Sciatic nerve (tissue), 2 donors: ENCODE measurements at regions not wholly inside any gene's neighbourhood (a gene's known extent, or its start where the extent isn't known, plus 50 kb on each side); places are given as distances from the start of the nearest gene placed in this dataset.
"Not testable (repeated sequence)": the region's sequence is repeated elsewhere in the genome, so short reads cannot be mapped to it uniquely, and the experiment has no call there.

Experiments
- ATAC-seq: fragments of 200-7000 bp; cut with Tn5 transposase; one replicate; pipeline ENCODE4 v1.9.1; 2020; ENCODE audit warnings: mild to moderate bottlenecking, moderate library complexity
- DNase-seq: peaks from one replicate; pipeline ENCODE4 v3.0.0-alpha.2; 2020; ENCODE audit warnings: low spot score
- intact Hi-C: fragments of 100-400 bp; cut with DNase I; formaldehyde crosslinking; loops from one replicate; pipeline ENCODE4 v1.14.2; 2022
- donor health status: DM: no; HTN: no; CAD: no.
- donor health status: DM: no; HTN: no; CAD: no.

DNA sequence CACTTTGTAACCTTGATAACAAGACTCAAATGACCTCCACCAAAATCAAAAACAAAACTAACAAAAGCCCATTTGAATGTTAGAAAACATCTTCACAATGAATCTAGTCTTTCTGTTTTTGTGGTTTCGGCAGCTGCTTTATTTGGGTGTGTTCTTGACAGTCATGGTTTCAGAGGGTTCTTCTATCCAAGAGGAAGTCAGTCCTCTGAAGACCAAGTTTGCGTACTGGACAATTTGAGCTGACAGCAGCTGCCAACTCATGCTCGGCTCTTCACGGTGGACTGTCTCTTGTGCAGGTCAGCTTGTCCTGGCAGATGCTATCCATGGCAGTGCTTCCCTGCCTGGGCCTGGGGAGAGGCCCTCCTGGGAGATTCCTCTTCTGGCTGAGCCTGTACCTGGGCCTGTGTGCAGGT is 91.0 kb downstream of the TMEM17 start:
- intact Hi-C loops, result no loop called here
- ATAC-seq, result peak; percentile 29
- no peak for DNase-seq

DNA sequence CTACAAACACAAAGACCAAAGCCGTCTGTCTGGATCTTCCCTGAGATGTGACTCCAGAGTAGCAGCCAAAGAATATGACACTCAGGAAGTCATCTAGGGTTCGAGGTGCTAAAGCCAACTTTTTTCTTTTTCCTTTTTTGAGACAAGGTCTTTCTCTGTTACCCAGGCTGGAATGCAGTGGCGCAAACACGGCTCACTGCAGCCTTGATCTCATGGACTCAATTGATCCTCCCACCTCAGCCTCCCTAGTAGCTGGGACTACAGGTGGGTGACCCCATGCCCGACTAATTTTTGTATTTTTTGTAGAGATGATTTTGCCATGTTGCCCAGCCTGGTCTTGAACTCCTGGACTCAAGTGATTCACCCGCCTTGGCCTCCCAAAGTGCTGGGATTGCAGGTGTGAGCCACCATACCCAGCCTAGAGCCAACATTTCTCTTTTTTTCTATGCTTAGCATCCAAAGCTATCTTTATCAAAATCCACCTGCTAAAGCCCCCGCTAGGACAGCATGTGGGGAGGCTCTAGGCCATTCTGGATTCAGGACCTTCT is 92.8 kb downstream of the TMEM17 start:
- no peak for ATAC-seq
- no peak for DNase-seq
- intact Hi-C loops, result no loop called here

DNA sequence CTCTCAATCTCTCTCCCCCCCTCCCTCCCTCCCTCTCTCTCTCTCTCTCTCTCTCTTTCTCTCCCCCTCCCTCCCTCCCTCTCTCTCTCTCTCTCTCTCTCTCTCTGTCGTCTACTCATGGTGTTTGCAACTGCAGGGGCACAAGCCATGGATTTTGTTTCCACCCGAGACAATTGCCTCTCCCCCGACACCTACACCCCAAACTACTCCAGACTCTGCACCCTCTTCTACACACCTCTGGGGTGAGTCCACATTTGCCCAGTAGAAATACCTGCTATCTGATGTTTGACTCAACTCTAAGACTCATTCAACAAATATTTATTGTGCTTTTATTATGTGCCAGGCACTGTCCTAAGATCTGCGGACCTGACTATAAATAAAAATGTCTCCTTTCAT is 93.7 kb downstream of the TMEM17 start:
- intact Hi-C loops, result no loop called here
- DNase-seq (no peak), ATAC-seq (no peak)

DNA sequence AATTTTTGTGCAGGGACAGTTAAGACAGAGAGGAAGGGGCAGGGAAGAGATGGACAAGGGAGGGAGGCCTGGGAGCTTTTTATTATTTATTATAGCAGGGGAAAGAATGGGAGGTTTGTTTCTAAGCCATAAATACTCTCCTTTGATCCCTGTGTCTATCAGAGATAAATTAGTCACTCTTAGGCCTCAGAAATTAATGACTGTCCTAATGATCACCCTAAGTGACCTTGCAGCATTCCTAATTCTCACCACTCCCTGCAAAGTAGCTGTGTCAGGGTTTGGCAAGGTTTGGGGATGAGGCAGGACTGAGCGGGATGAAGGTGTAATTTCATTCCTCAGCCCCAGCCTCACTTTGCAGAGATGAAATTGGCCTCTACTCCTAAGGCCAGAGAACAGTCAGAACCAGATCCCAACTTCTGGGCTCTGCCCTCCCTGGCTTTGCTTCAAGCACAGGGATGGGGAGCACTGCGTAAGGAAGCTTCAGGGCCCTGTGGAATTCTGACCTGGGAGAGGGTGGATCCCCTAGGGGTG is 95.0 kb downstream of the TMEM17 start:
- peak; percentile 75 for ATAC-seq
- intact Hi-C loops, result no loop called here
- DNase-seq, result peak; percentile 65

DNA sequence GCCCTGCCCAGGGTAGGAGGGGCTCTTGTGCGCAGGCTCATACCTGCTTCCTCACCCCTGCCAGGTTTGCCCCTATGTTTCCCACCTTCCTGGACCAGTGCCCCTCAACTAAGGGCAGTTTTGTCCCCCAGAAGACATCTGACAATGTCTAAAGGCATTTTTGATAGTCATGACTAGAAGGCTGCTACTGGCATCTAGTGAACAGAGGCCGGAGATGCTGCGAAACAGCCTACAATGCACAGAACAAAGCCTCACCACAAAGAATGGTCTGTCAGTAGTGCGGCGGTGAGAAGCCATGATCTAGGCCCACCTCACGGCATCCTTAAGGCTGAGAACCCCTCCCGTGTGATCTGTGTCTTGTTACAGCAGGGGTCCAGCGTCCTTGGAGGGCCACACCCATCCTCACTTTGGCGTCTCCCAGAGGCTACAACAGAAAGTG is 96.0 kb downstream of the TMEM17 start:
- intact Hi-C loops, result no loop called here
- ATAC-seq, result no peak
- no peak for DNase-seq

DNA sequence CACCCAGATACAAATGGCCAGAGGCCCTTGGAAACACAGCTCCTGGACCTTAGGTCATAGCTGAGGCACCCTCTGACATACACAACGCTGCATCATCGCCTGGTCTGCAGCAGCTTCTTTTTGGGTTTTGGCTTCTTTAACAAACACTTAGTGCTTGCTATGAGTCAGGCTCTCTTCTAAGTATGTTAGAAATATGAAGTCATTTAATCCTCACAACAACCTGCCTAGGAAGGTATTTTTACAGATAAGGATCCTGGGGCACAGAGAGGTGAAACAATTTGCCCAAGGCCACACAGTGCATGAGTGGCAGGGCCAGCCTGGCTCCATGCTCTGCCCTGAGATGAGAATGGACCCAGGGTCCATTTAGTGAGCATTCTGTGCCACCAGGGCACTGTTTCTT is 96.6 kb downstream of the TMEM17 start:
- ATAC-seq (no peak), DNase-seq (no peak)
- intact Hi-C loops, result loop anchor here (2.0 kb wide), 1 partner anchor 491 kb away; no protein-coding TSS in a partner anchor

DNA sequence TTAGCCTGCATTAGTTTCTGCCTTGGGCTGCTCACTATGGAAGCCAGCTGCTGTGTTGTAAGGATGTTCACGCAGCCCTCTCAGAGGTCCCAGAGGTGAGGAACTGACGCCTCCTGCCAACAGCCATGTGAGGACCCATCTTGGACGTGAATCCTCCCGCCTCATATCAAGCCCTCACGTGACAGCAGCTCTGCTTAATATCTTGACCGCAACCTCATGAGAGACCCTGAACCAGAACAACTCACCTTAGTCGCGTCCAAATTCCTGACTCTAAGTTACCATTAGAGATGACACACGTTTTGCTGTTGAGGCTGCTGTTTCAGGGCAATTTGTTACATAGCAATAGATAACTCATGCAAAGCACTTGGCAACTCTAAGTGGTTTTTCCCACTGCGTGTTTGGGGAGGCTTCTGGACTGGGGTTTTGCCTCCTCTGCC is 97.7 kb downstream of the TMEM17 start:
- DNase-seq (no peak), ATAC-seq (peak; percentile 4)
- intact Hi-C loops, result loop anchor here (2.0 kb wide), 1 partner anchor 489 kb away; no protein-coding TSS in a partner anchor

DNA sequence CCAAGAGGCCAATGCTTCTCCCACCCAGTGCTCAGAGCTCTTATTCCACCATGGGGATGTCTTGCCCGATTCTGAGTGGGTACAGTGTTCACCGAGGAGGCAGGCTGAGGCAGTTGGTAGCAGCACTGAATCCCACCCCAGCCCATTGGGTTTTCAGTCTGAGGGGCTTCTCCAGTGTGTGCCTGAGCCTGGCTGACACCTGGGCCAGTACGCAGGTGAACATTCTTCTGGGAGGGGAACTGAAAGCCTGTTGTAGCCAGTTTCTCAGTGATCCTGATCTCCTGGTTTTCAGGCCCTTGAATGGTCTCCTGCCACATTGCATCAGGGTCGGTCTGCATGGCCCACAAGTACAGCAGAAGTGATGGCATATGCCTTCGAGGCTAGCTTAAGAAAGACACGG is 98.2 kb downstream of the TMEM17 start:
- intact Hi-C loops, result loop anchor here (2.0 kb wide), 1 partner anchor 489 kb away; no protein-coding TSS in a partner anchor
- DNase-seq (no peak), ATAC-seq (no peak)

DNA sequence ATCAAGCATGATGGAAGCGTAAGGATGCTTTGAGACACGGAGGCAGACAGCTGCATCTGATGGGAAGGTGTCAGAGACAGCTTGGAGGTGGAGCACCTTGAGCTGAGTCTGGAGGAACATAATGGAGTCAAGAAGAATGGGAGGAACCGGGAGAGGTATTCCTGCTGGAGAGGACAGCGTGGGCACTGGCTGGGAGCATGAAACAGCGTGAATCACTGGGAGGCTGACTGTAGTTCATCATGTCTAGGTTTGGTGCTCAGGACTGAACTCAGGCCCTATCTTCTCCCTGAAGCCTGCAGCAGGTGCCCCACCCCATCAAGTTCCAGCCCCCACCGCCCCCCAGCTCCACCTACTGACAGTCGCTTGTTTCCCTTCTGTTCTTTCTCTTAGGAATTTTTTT is 98.6 kb downstream of the TMEM17 start:
- intact Hi-C loops, result no loop called here
- no peak for ATAC-seq
- no peak for DNase-seq

DNA sequence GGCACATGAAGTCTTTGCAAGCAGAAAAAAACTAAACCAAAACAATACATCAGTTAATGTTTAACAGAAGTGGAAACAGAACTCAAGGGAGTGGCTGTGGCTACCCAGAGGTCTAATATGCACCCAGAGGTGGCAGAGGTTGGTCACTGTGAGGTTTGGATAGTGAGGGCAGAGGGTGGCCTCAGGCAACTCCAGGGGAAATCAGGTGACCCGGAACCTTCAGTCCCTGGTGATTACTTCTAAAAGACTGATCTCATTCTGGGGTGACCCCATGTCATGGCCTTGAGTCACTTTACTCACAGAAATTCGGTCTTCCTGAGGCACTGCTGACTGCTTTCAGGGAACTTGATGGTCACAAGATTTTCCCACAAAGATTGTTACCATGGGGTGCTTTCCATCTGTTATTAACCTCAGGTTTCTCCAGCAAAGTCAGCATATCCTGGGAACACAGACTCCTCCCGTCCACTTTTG is 99.4 kb downstream of the TMEM17 start:
- ATAC-seq (no peak), DNase-seq (no peak)
- intact Hi-C loops, result no loop called here

DNA sequence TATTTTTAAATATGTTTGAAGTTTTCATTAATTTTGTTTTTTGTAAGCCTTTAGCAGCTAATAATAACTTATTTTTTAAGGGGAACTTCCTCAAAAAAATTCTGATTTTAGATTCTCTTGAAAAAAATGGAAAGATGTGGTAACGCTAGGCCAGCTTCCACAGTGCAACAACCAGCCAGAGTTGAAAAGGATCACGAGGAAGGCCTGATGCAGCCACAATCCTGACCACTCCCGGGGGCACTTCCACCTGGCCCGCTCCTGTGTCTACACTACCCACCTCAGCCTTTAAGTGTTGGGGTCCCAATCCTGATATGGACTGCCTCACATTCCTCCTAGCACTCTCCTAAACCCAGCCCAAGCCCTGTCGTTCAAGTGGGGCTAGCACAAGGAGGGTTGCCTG is 101.1 kb downstream of the TMEM17 start:
- DNase-seq (no peak), ATAC-seq (no peak)
- intact Hi-C loops, result no loop called here

DNA sequence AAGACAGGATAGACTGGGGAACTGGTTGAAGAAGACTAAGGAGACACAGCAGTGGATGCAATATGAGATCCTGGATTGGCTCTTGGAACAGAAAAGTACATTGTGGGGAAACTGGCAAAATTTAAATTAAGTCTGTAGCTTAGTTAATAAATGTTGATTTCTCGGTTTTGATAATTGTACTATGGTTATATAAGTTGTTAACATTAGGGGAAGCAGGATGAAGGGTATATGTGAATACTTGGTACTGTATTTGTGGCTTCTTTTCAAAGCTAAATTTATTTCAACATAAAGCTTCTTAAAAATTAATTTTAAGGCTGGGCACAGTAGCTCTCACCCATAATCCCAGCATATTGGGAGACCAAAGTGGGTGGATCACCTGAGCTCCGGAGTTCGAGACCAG is 103.8 kb downstream of the TMEM17 start:
- intact Hi-C loops, result no loop called here
- no peak for DNase-seq
- ATAC-seq, result no peak

DNA sequence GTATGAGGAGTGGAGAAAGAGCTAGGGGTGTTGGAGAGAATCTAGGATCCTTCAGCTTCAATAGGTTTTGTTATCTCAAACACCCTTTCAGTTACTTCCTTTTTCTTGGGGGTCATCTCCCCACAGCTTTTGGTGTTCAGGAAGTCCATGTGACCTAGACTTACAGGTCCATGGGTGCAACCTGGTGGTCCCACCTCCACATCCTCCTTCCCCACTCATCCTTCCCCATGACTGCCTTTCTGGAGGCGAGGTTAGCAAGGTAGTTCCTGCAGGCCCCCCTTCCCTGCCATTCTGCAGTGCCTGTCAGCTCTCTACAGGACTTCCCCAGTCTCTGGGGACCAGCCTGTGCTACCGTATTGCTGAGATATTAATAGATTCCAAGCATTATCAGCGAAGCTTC is 107.6 kb downstream of the TMEM17 start:
- DNase-seq (no peak), ATAC-seq (no peak)
- intact Hi-C loops, result no loop called here

DNA sequence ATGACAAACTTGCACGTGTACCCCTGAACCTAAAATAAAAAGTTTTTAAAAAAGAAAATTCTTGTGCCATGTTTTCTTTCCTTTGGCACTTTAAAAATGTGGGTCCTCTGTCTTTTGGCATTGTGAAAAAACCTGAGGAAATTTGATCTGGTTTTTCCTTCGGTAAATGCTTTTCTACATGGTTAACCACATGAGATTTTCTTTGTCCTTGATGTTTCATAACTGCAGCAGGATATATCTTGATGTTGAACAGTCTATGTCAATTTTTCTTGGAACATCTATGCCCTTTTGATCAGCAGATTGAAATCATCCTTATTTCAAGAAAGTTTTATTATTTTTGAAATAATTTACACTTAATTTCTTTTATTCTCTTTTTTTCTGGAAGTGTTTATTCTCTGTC is 109.1 kb downstream of the TMEM17 start:
- intact Hi-C loops, result no loop called here
- DNase-seq (no peak), ATAC-seq (no peak)

DNA sequence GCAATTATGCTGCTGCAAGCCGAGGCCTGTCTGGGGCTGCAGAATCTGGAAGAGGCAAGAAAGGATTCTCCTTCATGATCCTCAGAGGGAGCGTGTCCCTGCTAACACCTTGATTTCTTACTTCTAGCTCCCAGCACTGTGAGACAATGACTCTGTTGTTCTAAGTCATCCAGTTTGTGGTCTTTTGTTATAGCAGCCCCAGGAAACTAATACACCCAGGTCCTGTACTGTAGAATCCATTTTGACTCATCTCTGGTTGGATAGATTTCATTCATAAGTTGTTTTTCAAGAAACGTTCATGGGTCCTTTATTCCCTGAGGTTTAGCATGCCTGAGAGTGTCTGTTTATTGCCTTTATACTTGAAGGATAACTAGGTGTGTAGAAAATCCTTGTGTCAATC is 112.7 kb downstream of the TMEM17 start:
- ATAC-seq, result no peak
- intact Hi-C loops, result no loop called here
- no peak for DNase-seq

DNA sequence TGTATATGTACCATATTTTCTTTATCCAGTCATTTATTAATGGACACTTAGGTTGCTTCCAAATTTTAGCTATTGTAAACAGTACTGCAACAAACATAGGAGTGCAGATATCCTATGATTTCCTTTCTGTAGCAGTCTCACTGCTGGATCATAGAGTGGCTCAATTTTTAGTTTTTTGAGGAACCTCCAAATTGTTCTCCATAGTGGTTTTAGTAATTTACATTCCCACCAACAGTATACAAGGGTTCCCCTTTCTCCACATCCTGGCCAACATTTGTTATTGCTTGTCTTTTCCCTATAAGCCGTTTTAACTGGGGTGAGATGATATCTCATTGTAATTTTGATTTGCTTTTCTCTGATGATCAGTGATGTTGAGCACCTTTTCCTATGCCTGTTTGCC is 114.3 kb downstream of the TMEM17 start:
- ATAC-seq, result no peak
- intact Hi-C loops, result no loop called here
- DNase-seq, result no peak

DNA sequence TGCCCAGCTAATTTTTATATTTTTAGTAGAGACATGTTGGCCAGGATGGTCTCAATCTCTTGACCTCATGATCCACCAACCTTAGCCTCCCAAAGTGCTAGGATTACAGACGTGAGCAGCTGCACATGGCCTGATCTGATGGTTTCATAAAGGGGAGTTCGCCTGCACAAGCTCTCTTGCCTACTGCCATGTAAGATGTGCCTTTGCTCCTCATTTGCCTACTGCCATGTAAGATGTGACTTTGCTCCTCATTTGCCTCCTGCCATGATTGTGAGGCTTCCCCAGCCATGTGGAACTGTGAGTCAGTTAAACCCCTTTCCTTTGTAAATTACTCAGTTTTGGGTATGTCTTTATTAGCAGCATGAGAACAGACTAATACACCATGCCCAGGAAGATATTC is 119.6 kb downstream of the TMEM17 start:
- DNase-seq, ATAC-seq, intact Hi-C loops: not testable (repeated sequence)

DNA sequence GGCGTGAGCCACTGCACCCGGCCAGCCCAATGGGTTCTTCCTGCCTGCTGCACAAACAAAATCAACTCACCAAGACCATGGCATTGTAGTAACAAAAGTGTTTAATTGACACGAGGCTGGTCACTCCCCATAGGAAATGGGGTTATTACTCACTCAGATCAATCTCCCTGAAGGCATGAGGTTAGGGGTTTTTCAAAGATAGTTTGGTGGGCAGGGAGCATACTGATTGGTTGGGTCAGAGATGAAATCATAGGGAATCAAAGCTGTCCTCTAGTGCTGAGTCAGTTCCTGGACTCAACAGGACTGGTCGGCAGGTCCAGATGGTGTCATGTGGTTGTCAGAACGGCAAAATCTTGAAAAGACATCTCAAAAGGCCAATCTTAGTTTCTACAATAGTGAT is 122.1 kb downstream of the TMEM17 start:
- intact Hi-C loops, result no loop called here
- ATAC-seq (no peak), DNase-seq (no peak)

DNA sequence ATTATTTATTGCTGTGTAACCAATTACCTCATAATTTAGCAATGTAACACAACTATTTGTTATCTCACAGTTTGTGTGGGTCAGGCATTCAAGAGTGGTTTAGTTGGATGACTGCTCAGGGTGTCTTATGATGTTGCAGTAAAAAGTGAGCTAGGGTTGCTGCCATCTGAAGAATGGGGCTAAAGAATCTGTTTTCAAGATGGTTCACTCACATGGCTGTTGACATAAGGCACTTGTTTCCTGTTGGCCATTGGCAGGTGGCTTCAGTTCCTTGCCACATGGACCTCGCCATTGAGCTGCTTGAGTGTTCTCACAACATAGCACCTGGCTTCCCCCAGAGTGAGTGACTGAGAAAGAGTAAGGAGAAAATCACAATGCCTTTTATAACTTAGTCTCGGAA is 123.2 kb downstream of the TMEM17 start:
- ATAC-seq (no peak), DNase-seq (no peak)
- intact Hi-C loops, result no loop called here

DNA sequence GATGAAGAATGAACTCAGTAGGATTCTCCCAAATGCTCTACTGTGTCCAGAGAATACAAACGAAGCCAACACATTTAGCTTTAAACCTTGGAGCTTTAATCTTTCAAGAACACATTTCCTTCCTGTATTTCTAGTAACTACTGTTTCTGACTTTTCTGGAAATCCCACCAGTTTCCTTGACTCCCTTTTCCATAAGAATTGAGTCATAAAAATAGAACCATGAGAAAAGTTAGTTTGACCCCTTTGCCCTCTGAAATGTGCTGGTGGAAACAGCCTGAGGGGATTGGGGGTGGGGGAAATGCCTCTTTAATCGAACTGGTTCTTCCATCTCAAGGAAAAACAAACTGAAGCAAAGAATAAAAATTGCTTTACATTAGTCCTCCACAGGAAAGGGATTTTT is 123.9 kb downstream of the TMEM17 start:
- no peak for ATAC-seq

DNA sequence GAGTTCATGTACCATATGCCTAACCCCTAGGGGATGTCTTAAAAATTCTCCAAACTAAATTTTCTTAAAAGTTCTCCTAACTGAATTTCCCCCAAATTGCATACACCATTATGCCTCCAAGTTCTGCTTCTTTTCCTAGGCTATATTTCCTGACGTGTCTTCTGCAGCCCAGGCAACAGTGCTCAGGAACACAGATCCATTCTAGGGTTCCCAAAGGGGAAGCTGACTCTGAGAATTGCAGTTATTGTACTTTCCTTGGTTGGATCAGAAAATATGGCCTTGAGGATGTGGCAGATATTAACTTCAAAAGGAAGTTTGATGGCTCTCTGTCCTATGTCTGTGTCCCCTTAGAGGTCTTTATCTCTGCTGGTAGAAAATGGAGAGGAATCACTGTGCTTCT is 124.3 kb downstream of the TMEM17 start:
- no peak for ATAC-seq
- intact Hi-C loops, result no loop called here

More for the DNA sequence above, 123.9 kb downstream of the TMEM17 start:
- DNase-seq, result no peak
- intact Hi-C loops, result no loop called here

More for the DNA sequence above, 124.3 kb downstream of the TMEM17 start:
- no peak for DNase-seq
